COLO829 (cell line): ENCODE measurements at regions not wholly inside any gene's neighbourhood (a gene's known extent, or its start where the extent isn't known, plus 50 kb on each side); places are given as distances from the start of the nearest gene placed in this dataset.
A peak's percentile ranks its signal among the peaks of the same experiment; 100 is the strongest.
"Not testable (repeated sequence)": the region's sequence is repeated elsewhere in the genome, so short reads cannot be mapped to it uniquely, and the experiment has no call there.

ENCODE experiments used
- DNase-seq: peaks from one replicate; pipeline ENCODE4 v3.0.0; 2012; ENCODE audit warnings: low spot score

DNA sequence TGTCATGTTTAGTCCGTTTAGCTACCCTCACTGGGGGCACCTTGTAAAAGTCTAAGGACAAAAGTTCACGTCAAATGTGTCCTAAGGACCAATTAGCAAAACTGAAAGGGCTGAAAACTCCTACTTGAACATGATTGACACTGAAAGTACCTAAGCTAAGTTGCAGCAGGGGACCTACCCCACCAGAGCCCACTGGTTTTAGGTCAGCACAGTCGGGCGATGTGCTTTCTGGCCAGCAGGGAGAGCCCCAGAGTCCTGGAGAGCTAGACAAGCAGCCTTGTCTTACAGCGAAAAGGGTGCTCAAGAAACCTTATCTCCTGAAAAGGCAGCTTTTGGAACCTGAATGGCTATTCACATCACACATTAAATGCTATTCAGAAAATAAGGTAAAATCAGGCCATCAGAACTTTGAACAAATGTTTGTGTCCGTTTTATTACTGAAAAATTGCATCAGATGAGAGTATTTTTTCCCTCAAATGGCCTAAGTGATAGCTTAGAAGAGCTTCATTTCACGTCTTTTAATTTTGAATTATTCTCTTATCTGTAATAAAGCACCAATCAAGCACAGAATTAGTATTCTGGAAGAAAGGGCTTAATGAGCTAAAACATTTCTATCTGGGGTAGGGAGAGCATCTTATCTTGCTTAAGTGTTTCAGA lies 52.2 kb upstream of the MKI67 start:
- DNase-seq = peak; percentile 11

GRCh38 chr10:128180843-128181242 lies 54.6 kb upstream of the MKI67 start:
- DNase-seq = no peak

- no peak for DNase-seq
Measured at GRCh38 chr10:128185627-128186026, 59.4 kb upstream of the MKI67 start.

DNA sequence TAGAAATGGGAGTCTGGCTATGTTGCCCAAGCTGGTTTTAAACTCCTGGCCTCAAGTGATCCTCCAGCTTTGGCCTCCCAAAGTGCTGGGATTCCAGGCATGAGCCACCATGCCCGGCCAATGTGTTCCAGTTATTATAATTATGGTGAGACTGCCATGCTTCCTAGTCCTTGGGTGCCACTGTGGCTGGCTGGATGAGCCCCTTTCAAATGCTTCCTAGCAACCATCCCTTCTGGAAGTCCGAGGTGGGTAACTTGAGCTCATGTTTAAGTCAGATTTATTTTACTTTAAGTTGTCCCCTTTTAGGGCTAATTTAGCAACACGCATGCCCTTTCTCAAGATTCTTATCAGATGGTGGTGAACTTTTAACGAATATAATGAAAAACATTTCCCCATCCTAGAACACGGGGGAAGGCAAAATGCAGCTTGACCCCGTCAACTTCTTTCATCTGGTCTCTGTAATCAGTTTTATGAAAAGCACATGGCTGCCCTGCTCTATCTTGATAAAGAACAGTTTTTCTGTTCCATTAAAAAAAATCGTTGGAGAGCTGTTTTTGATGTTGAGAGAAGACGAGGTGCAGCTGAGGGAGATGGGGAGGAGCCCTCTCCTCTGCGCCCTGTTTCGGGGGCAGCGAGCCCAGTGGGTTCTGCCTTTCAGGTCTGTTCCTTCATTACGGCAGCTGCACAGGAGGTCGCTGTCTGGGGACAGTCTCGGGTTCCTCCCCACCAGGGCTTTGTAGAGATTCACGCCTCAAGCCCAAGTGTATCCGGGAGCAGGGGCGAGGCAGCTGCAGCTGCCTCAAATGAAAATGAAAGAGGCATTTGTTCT lies 61.0 kb upstream of the MKI67 start:
- DNase-seq = no peak

- no peak for DNase-seq
Measured at GRCh38 chr10:128187788-128188185, 61.6 kb upstream of the MKI67 start.

DNA sequence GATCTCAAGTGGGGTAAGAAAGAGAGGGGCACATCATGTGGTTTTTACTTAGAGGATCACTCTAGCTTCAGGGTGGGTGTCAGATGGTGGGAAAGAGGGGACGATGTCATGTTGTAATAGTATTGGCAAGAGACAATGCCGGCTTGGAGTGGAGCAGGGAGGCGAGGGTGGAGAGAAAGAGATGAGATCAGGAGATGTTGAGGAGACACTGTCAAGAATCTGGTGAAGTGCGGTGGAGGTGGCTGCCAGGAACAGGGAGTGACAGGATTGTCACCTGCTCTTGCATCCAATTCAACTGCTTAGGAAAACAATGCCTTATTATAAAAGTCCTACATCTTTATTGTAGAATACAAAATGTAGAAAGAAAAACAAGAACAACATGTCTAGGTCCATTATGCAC lies 63.0 kb upstream of the MKI67 start:
- no peak for DNase-seq

DNA sequence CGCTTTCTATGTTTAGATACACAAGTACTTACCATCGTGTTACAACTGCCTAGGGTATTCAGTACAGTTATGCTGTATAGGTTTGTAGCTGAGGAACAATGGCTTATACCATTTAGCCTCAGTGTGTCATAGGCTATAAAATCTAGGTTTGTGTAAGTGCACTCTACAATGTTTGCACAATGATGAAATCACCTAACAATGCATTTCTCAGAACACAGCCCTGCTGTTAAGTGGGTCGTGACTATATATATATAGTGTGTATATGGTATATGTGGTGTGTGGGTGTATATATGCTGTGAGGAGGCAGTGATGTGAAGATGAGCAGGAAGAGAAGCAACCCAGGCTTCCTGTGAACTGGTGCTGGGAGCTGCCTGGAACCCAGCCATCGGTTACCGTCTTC lies 65.6 kb upstream of the MKI67 start:
- DNase-seq = no peak

GRCh38 chr10:128201826-128202225 lies 75.6 kb upstream of the MKI67 start:
- DNase-seq = not testable (repeated sequence)

- DNase-seq = no peak
Measured at GRCh38 chr10:128203028-128203427, 76.8 kb upstream of the MKI67 start.

- DNase-seq = not testable (repeated sequence)
Measured at GRCh38 chr10:128205591-128205990, 79.4 kb upstream of the MKI67 start.

DNA sequence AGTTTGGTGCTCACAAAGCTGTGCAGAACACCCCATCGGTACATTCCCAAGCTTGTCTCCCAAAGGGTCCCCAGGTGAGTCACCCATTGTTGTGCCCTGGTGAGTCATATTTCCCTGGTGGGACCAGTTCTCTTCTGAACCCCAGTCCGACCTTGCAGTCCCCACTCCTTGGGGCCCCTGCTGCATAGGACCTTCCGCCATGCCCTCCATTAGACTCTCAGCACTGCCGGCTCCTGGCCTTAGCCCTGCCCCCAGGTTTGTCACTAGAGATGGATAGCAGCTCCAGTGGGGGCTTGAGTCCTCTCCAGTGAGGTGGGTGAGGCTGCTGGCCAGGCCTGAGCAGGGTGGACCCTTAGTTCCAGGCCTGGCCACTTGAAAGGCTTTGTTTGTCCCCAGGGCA lies 80.5 kb upstream of the MKI67 start:
- no peak for DNase-seq

GRCh38 chr10:128209862-128210214 lies 83.6 kb upstream of the MKI67 start:
- DNase-seq = no peak

GRCh38 chr10:128210215-128211063 lies 84.2 kb upstream of the MKI67 start:
- peak; percentile 38 for DNase-seq

- DNase-seq = no peak
Measured at GRCh38 chr10:128211064-128211504, 84.9 kb upstream of the MKI67 start.

GRCh38 chr10:128211953-128212727 lies 85.9 kb upstream of the MKI67 start:
- DNase-seq = peak; percentile 71

GRCh38 chr10:128213156-128213555 lies 86.9 kb upstream of the MKI67 start:
- DNase-seq = no peak

DNA sequence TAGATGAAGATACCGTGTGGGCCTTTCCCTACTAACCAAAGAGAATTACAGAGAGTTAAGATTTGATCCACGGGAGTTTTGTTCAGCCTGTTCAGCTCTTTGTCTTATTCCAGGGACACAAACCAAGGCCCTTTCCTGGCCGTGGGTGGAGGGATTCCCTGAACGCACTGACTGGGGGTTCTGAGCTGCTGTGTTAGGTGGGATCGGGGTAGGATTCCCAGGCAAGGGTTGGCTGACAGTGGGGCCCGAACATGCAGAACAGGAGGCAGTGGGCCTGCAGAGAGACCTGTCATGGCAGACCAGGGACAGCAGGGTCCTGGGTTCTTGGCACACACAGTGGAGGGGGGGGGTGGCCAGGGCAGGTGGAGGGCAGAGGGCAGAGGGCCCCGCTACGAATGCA lies 89.5 kb upstream of the MKI67 start:
- no peak for DNase-seq

GRCh38 chr10:128217136-128217535 lies 90.9 kb upstream of the MKI67 start:
- DNase-seq = no peak

- no peak for DNase-seq
Measured at GRCh38 chr10:128218161-128218560, 91.9 kb upstream of the MKI67 start.

GRCh38 chr10:128219295-128219694 lies 93.1 kb upstream of the MKI67 start:
- DNase-seq = no peak

- DNase-seq = no peak
Measured at GRCh38 chr10:128220021-128220420, 93.8 kb upstream of the MKI67 start.

DNA sequence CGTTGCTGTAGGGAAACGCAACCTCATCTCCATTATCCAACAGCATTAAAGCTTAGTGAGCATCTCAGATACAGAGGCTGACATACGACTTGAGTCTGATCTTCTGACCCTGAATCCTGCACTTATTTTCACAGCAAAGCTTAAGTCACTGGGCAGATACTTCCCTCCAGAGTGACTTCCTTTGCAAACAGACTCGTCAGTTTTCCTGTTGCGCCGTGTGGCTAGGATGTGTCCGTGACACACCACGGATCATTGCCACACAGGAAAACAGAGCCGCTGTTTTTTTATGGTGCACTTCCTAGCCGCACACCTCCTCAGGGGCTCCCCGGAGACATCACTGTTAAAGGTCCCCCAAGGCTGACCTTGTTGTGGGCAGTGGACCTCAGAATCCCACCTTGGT lies 94.9 kb upstream of the MKI67 start:
- DNase-seq = no peak
